Spleen (tissue), 11 donors: ENCODE measurements at regions not wholly inside any gene's neighbourhood (a gene's known extent, or its start where the extent isn't known, plus 50 kb on each side); places are given as distances from the start of the nearest gene placed in this dataset.

ENCODE experiments used
- DNase-seq: peaks from one replicate; pipeline ENCODE4 v3.0.0-alpha.2; 2020
- H3K27ac ChIP-seq, 8 donors: fragments of 200-600 bp; sonication (generic) in 7 of 8; 1 replicate in 4 of 8; 2 replicates in 4 of 8; pipeline versions ENCODE4 v1.5.0 to v1.8.0; 2016 to 2021; ENCODE audit warnings: inconsistent platforms in 4 of 8, mild to moderate bottlenecking in 4 of 8, moderate library complexity in 1 of 8
- H3K27me3 ChIP-seq, 7 donors: fragments of 200-600 bp; sonication (generic) in 6 of 7; replicated peaks in 1 of 7; 1 replicate in 4 of 7; 2 replicates in 3 of 7; pipeline versions ENCODE4 v1.5.0 to v1.8.0; 2016 to 2021; ENCODE audit warnings: inconsistent platforms in 3 of 7, mild to moderate bottlenecking in 1 of 7
- H3K36me3 ChIP-seq, 6 donors: fragments of 200-600 bp; sonication (generic) in 5 of 6; 1 replicate in 4 of 6; 2 replicates in 2 of 6; pipeline versions ENCODE4 v1.5.0 to v1.8.0; 2016 to 2021; ENCODE audit warnings: inconsistent platforms in 2 of 6
- H3K4me1 ChIP-seq, 6 donors: fragments of 200-600 bp; sonication (generic) in 5 of 6; 1 replicate in 3 of 6; 2 replicates in 3 of 6; pipeline versions ENCODE4 v1.5.0 to v1.8.0; 2016 to 2021; ENCODE audit warnings: inconsistent platforms in 3 of 6
- H3K4me3 ChIP-seq, 8 donors: fragments of 200-600 bp; sonication (generic) in 7 of 8; 1 replicate in 4 of 8; 2 replicates in 4 of 8; pipeline versions ENCODE4 v1.5.0 to v1.8.0; 2016 to 2021; ENCODE audit warnings: inconsistent platforms in 4 of 8, mild to moderate bottlenecking in 4 of 8, moderate library complexity in 2 of 8
- H3K9me3 ChIP-seq, 8 donors: fragments of 200-600 bp; sonication (generic) in 7 of 8; 1 replicate in 4 of 8; 2 replicates in 4 of 8; pipeline versions ENCODE4 v1.5.0 to v1.8.0; 2016 to 2021; ENCODE audit warnings: inconsistent platforms in 4 of 8
- CTCF ChIP-seq, 11 experiments: fragments of 200-600 bp in 7 of 11; fragments of 450-650 bp in 4 of 11; sonication (generic) in 4 of 11; IDR thresholded peaks in 8 of 11; conservative IDR thresholded peaks in 3 of 11; 1 replicate in 7 of 11; 2 replicates in 4 of 11; pipeline versions ENCODE4 v1.4.0 to v1.8.0; 2016 to 2021; ENCODE audit warnings: antibody characterized with exemption in 11 of 11, inconsistent platforms in 4 of 11, mild to moderate bottlenecking in 1 of 11
- POLR2A ChIP-seq, 3 donors: fragments of 450-650 bp; IDR thresholded peaks; one replicate each; pipeline ENCODE4 v1.5.1; 2017; ENCODE audit warnings: antibody characterized with exemption in 3 of 3, mild to moderate bottlenecking in 1 of 3
- POLR2AphosphoS5 ChIP-seq, 3 donors: sonication (generic); formaldehyde crosslinking; IDR thresholded peaks; one replicate each; pipeline ENCODE4 v1.5.1; 2017; ENCODE audit warnings: antibody characterized with exemption in 3 of 3
- WGBS, 5 donors: extraction: QIAGEN DNeasy Blood & Tissue Kit in 3 of 5; methylation state at CpG; one replicate each; pipeline versions ENCODE4 v1.1.5 to v1.1.7; 2013 to 2018; 5-methylcytosine and 5-hydroxymethylcytosine counted together
- intact Hi-C: fragments of 100-400 bp; cut with DNase I; formaldehyde crosslinking; loops from one replicate; pipeline ENCODE4 v1.15.0; 2023; ENCODE audit warnings: low total_unique reads
- donor health status: healthy with polysubstance abuse.
- donor health status: DM: no; HTN: no; CAD: no; lungs with moderate emphysema.
- donor health status: DM: no; HTN: no; CAD: no.
- donor health status: Bipolar disorder and iron deficiency.
- donor health status: healthy.
- donor health status: DM: no; HTN: no; CAD: no.
- donor health status: DM: yes; HTN: yes; CAD: no.

GRCh38 chr22:44577391-44578109 is 79.5 kb upstream of the RTL6 start:
- Histone ChIP-seq H3K27me3 (peaks cover 0 to 51% (median 0%) of the 10 kb centered on the region in 7 donors), H3K4me1 (no peaks in the 10 kb centered on the region), H3K36me3 (no peaks in the 10 kb centered on the region), H3K27ac (no peak overlapping the region), H3K9me3 (no peaks in the 10 kb centered on the region), H3K4me3 (no peak overlapping the region)
- no peak for TF ChIP-seq POLR2A (IDR thresholded peaks at IDR 0.05)
- no peak for TF ChIP-seq POLR2AphosphoS5 (IDR thresholded peaks at IDR 0.05)
- no peak for TF ChIP-seq CTCF (IDR thresholded peaks at IDR 0.05 in 8 of 11, conservative IDR thresholded peaks at IDR 0.05 in 3 of 11)
- DNase-seq, result no peak
- WGBS, 5 donors, result 75 to 88% (median 80%) methylated on average over 18 to 26 of the region's 26 CpGs
- intact Hi-C loops, result no loop called here

- H3K27me3 ChIP-seq, result peaks cover 0 to 45% (median 0%) of the 10 kb centered on the region in 7 donors
These were observed 78.6 kb upstream of the RTL6 start for GRCh38 chr22:44576311-44577260.

GRCh38 chr22:44575381-44576268 is 77.6 kb upstream of the RTL6 start:
- TF ChIP-seq POLR2AphosphoS5 (IDR thresholded peaks at IDR 0.05), result no peak
- no peak for TF ChIP-seq CTCF (IDR thresholded peaks at IDR 0.05 in 8 of 11, conservative IDR thresholded peaks at IDR 0.05 in 3 of 11)
- TF ChIP-seq POLR2A (IDR thresholded peaks at IDR 0.05), result no peak
- no peaks in the 10 kb centered on the region for H3K9me3 ChIP-seq
- H3K4me1 ChIP-seq, result peaks cover 0 to 10% (median 0%) of the 10 kb centered on the region in 6 donors
- DNase-seq, result no peak
- no peak overlapping the region for H3K27ac ChIP-seq
- no peak overlapping the region for H3K4me3 ChIP-seq
- no peaks in the 10 kb centered on the region for H3K36me3 ChIP-seq
- peaks cover 0 to 50% (median 0%) of the 10 kb centered on the region in 7 donors for H3K27me3 ChIP-seq
- intact Hi-C loops, result no loop called here
- WGBS, 5 donors, result 50 to 71% (median 59%) methylated on average over 7 of the region's 7 CpGs

More at GRCh38 chr22:44576311-44577260, 78.6 kb upstream of the RTL6 start:
- no peak overlapping the region for H3K4me3 ChIP-seq
- H3K36me3 ChIP-seq, result no peaks in the 10 kb centered on the region
- no peaks in the 10 kb centered on the region for H3K9me3 ChIP-seq
- peaks cover 0 to under 1% (median 0%) of the 10 kb centered on the region in 6 donors for H3K4me1 ChIP-seq
- WGBS, 5 donors, result 78 to 85% (median 80%) methylated on average over 10 to 15 of the region's 15 CpGs
- H3K27ac ChIP-seq, result no peak overlapping the region
- TF ChIP-seq POLR2AphosphoS5 (IDR thresholded peaks at IDR 0.05), result no peak
- TF ChIP-seq POLR2A (IDR thresholded peaks at IDR 0.05), result no peak
- TF ChIP-seq CTCF (IDR thresholded peaks at IDR 0.05 in 8 of 11, conservative IDR thresholded peaks at IDR 0.05 in 3 of 11), result no peak
- DNase-seq, result no peak
- intact Hi-C loops, result no loop called here
